GM19395 (cell line): ENCODE measurements at regions not wholly inside any gene's neighbourhood (a gene's known extent, or its start where the extent isn't known, plus 50 kb on each side); places are given as distances from the start of the nearest gene placed in this dataset.
"Not testable (repeated sequence)": the region's sequence is repeated elsewhere in the genome, so short reads cannot be mapped to it uniquely, and the experiment has no call there.

ENCODE experiments used
- ATAC-seq: cut with Tn5 transposase; IDR thresholded peaks from one replicate; pipeline ENCODE4 v1.9.1; 2021; ENCODE audit warnings: mild to moderate bottlenecking, moderate library complexity; ENCODE audit not compliant: unreplicated experiment

GRCh38 chr1:56285554-56286402, 293.6 kb downstream of the PLPP3 start:
- no peak for ATAC-seq

GRCh38 chr1:56284928-56285327, 294.4 kb downstream of the PLPP3 start:
- no peak for ATAC-seq

DNA sequence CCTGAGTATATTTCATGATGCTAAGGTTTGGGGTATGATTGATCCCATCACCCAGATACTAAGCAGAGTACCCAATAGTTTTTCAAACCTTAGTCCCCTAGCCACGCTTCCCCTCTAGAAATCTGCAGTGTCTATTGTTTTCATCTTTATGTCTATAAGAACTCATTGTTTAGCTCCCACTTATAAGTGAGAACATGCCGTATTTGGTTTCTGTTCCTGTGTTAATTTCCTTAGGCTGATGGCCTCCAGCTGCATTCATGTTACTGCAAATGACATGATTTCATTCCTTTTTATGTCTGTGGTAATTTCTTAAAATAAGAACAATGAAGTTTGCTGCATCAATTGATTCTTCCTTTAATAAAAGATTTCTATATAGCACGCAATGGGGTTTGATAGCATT, 301.3 kb downstream of the PLPP3 start:
- no peak for ATAC-seq

- ATAC-seq: no peak
Observed at GRCh38 chr1:56268519-56269140, 310.7 kb downstream of the PLPP3 start.

GRCh38 chr1:56267611-56268010, 311.8 kb downstream of the PLPP3 start:
- no peak for ATAC-seq

DNA sequence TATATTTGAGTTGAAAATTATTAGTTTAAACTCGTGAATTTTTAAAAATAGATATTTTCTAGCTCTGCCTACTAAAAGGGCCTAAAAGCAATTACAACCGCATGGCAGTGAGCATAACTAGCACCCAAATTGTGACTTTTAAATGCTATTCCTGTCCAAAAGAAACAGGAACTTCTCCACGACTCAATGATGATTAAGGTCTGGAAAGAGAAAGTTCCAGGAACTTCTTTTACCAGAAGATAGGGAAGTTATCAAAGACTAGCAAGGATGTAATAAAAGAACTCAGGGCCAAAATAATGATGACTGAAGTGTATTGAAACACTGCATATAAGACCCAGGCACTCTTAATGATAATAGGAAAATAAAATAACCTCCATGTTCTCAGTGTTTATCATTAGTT, 313.0 kb downstream of the PLPP3 start:
- ATAC-seq: no peak

DNA sequence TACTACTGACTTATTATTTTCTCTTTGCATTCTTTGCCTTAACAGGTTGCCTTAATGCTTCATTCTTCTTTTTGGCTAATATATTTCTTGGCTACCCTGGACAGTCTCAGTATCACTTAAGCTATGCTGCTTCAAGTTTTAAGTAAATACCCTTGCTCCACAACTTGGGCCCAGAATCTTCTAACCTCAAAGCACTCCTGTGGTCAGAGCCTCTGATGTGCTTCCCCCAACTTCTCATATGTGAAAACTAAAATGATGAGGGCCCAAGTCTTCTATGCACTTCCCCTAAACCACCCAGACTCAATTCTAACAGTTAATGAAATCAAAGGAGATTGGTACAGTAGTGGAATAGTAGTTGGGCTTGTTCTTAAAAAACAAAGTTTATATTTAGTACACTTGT, 314.1 kb downstream of the PLPP3 start:
- ATAC-seq: no peak

DNA sequence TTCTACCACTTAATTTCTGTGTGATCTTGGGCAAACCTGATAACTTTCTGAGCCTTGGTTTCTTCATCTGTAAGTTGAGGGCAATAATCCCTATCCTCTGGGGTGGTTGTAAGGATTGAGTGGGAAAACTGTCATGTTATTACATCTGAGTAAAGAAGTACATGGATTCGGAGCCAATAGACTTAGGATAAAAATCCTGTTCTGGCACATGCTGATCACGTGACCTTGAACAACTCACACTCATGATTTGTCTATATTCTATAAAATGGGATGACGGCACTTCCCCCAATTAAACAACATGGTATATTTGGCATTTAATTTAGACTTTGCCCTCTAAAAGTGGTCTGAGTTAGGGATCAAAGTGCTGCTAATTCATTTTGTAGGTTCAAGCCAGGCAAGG, 315.5 kb downstream of the PLPP3 start:
- ATAC-seq: no peak

DNA sequence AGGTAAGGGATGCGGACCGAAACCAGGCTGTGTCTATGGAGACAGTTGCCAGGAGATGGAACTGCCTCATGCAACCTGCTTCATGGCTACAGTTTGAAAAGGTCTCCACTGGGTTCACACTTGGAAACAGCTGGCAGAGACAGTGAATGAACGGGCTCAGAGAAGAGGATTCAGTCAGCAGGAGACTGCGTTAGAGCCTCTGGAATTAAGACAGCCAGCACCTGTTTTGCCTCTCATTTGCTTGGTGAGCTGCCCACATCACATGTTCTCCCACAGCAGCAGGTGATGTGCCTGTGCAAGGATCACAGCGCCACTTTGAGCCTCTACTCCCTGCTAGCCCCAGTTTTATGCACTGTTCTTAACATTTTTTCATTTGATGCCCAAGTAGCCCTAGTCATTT, 321.0 kb downstream of the PLPP3 start:
- no peak for ATAC-seq

GRCh38 chr1:56257726-56258125, 321.6 kb downstream of the PLPP3 start:
- no peak for ATAC-seq

DNA sequence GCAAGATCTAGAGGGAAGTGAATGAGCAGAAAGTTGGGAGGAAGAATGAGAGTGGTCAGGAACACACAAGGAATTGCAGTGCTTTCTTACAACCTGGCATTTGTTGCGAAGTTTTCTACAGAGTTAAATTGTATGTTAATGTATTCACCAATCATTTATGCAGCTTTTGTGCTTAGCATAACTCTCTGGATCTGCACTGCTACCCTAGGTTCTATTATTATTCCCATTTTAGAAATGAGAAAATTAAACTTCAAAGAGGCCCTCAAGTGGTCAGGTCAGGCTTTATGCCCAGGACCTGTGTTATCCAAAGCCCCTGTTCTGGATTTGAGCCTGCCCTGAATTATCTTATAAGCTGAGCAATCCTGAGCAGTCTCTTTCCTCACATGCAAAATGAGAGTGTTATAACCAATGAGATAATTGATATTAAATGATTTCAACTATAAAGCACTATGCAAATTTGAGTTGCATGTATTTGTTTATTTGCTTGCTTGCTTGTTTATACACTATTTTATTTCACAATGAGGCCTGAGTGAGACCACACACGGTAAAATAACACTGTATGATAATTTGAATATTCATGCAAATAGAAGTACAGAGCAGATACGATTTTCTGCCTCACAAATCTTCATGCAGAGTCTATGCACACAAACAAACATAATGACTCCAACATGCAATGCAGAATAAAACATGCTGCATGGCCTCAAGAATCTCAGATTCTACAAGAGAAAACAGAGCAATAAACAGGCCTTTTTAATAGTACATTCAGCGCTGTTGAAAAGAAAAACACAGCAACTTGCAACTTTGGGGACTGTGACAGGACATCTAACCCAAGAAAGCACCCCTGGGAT, 323.0 kb downstream of the PLPP3 start:
- no peak for ATAC-seq

DNA sequence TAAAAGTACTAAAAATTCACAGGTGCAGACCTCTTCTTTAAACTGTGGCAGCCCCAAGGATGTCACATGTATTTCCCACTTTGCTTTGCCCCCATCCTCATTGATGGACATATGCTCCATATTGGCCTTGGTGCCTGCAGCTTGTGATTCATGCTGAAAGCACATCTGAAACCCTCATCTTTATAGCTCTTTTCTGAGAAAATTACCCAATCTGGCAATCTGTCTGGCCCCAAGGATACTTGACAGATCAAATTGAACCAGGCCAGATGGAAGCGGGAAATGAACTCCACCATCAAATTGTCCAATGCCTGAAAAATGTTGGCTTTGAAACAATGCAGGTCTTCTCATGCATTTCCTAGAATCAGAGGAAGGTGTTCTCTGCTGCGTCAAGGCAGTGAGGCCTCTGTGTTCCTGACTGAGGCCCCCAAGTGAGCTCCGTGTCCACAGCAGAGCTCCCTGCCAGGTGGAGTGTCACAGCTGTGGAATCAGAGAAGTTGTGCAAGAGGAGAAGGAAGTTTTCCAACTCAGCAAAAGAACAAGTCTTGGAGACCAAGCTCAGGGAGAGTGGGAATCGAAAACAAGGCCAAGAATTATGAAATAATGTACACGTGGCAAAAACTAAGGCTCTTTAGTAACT, 323.7 kb downstream of the PLPP3 start:
- no peak for ATAC-seq

- ATAC-seq: no peak
Observed at GRCh38 chr1:56254130-56254529, 325.2 kb downstream of the PLPP3 start.

DNA sequence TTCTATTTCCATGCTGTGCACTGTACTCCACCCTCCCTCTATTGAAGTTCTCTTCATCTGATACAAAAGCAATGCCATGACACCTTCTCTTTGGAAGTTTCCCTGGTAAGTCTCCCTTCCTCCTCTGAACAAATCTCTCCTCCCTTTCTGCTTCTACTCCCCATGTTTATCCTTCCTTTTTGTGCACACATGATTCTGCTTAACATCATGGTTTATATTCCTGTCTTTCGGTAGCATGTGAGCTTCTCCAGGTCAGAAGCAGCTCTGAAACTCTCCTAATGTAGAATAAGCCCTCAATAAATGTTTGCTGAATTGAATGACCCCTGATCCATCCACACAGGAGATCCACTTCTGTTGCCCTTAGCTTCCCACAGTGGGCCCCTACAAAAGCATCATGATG, 328.6 kb downstream of the PLPP3 start:
- no peak for ATAC-seq

GRCh38 chr1:56249234-56249633, 330.1 kb downstream of the PLPP3 start:
- no peak for ATAC-seq

- ATAC-seq: no peak
Observed at GRCh38 chr1:56248138-56248537, 331.2 kb downstream of the PLPP3 start.

DNA sequence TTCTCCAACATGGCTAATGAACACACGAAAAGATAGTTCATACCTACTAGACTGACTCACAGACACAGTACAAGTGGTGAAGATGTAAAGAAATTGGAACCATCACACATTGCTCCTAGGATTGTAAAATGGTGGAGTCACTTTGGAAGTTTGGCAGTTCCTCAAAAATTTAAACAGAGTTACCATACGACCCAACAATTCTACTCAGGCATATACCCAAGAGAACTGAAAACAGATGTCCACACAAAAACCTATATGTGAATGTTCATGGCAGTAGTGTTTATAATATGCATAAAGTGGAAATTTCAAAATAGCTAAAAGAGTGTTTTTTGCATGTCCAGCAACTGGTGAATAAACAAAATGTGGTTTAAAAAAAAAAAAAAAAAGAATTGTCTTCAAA, 332.6 kb downstream of the PLPP3 start:
- not testable (repeated sequence) for ATAC-seq

GRCh38 chr1:56240400-56240799, 339.0 kb downstream of the PLPP3 start:
- no peak for ATAC-seq

DNA sequence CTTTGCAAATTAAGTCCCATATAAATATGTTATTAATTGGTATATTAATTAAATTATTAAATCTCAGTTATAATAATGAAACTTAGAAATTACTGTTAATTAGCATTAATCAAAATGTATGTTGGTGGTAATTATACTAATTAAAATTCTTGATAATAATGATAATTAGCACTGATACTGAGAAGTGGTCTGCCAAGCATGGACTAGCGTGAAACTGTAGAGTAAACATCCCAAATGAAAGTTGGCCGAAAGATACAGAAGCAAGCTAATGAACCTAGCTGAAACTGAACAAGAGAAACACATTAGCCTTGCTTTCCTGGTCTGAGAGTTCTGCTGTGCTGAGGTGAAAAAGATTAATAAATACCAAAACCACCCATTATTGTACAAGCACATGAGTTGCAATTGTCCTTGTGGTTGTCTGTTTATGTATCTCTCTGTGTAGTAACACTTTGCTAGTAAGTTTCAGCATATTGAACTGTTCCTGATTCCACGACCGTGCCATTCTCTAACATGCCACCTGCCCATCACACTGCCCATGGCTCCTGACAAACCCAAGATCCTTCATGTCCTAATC, 341.8 kb downstream of the PLPP3 start:
- ATAC-seq: no peak

DNA sequence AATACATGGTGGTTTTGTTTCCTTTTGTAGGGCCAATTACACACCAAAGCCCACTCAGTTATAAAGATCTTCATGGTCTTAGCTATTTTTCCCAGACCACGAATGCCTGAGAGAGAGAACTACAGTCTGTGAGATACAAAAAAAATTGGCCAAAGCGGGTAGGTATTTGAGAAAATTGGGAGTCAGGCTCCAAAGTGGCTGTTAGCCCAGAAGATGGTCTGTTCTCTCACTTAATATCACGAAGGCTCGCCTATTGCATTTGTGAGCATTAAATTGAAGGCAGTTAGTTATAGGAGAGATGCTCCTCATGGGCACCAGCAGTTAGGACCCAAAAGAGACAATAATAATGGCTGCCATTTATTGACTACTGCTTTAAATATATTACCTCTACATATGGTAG, 342.7 kb downstream of the PLPP3 start:
- no peak for ATAC-seq
